ENCODE measurements at regions not wholly inside any gene's neighbourhood (a gene's known extent, or its start where the extent isn't known, plus 50 kb on each side); places are given as distances from the start of the nearest gene placed in this dataset.

- TF ChIP-seq CTCF (IDR thresholded peaks at IDR 0.05; ENCODE audit: low read depth, low read length, poor library complexity, severe bottlenecking): no peak
- TF ChIP-seq EZH2phosphoT487 (IDR thresholded peaks at IDR 0.05; ENCODE audit: borderline replicate concordance, low read length): no peak
Measured at GRCh38 chrX:69321006-69321655, 155.9 kb upstream of the PJA1 start.

GRCh38 chrX:69320116-69320515 lies 154.9 kb upstream of the PJA1 start:
- no peaks in the 10 kb centered on the region for H3K9me2 ChIP-seq (replicated peaks; ENCODE audit: control insufficient read depth, low read length)
- no peak overlapping the region for H3K27ac ChIP-seq (ENCODE audit: low read depth, low read length)
- H3K9me3 ChIP-seq (ENCODE audit: control insufficient read depth, insufficient read depth, low read length): no peaks in the 10 kb centered on the region
- H3K4me1 ChIP-seq (ENCODE audit: control insufficient read depth, low read length): no peaks in the 10 kb centered on the region
- H3K36me3 ChIP-seq (ENCODE audit: control insufficient read depth, low read length): no peaks in the 10 kb centered on the region
- TF ChIP-seq CTCF (IDR thresholded peaks at IDR 0.05; ENCODE audit: low read depth, low read length, poor library complexity, severe bottlenecking) (no peak), EZH2phosphoT487 (IDR thresholded peaks at IDR 0.05; ENCODE audit: borderline replicate concordance, low read length) (no peak)
- no peaks in the 10 kb centered on the region for H3K27me3 ChIP-seq (ENCODE audit: control insufficient read depth, low read length)
- no peaks in the 10 kb centered on the region for H3K79me2 ChIP-seq (ENCODE audit: control insufficient read depth, low read length)
- no peaks in the 10 kb centered on the region for H4K20me1 ChIP-seq (ENCODE audit: control insufficient read depth, insufficient read depth, low read depth, low read length)
- no peak overlapping the region for H3K4me3 ChIP-seq (ENCODE audit: low read length)
- H3K4me2 ChIP-seq (ENCODE audit: low read length): no peak overlapping the region
- H3F3A ChIP-seq (ENCODE audit: control insufficient read depth, insufficient read depth): no peaks in the 10 kb centered on the region

More at GRCh38 chrX:69321006-69321655, 155.9 kb upstream of the PJA1 start:
- H3K4me1 ChIP-seq (ENCODE audit: control insufficient read depth, low read length): no peaks in the 10 kb centered on the region
- no peak overlapping the region for H3K4me2 ChIP-seq (ENCODE audit: low read length)
- H3K27ac ChIP-seq (ENCODE audit: low read depth, low read length): no peak overlapping the region
- no peaks in the 10 kb centered on the region for H3F3A ChIP-seq (ENCODE audit: control insufficient read depth, insufficient read depth)
- no peaks in the 10 kb centered on the region for H3K36me3 ChIP-seq (ENCODE audit: control insufficient read depth, low read length)
- H3K4me3 ChIP-seq (ENCODE audit: low read length): no peak overlapping the region
- H4K20me1 ChIP-seq (ENCODE audit: control insufficient read depth, insufficient read depth, low read depth, low read length): no peaks in the 10 kb centered on the region
- H3K27me3 ChIP-seq (ENCODE audit: control insufficient read depth, low read length): no peaks in the 10 kb centered on the region
- no peaks in the 10 kb centered on the region for H3K9me3 ChIP-seq (ENCODE audit: control insufficient read depth, insufficient read depth, low read length)
- H3K79me2 ChIP-seq (ENCODE audit: control insufficient read depth, low read length): no peaks in the 10 kb centered on the region
- H3K9me2 ChIP-seq (replicated peaks; ENCODE audit: control insufficient read depth, low read length): no peaks in the 10 kb centered on the region

GRCh38 chrX:69319376-69319775 lies 154.1 kb upstream of the PJA1 start:
- H3K36me3 ChIP-seq (ENCODE audit: control insufficient read depth, low read length): no peaks in the 10 kb centered on the region
- H3K4me3 ChIP-seq (ENCODE audit: low read length): no peak overlapping the region
- no peak for TF ChIP-seq CTCF (IDR thresholded peaks at IDR 0.05; ENCODE audit: low read depth, low read length, poor library complexity, severe bottlenecking)
- no peak for TF ChIP-seq EZH2phosphoT487 (IDR thresholded peaks at IDR 0.05; ENCODE audit: borderline replicate concordance, low read length)
- no peaks in the 10 kb centered on the region for H4K20me1 ChIP-seq (ENCODE audit: control insufficient read depth, insufficient read depth, low read depth, low read length)
- no peaks in the 10 kb centered on the region for H3K4me1 ChIP-seq (ENCODE audit: control insufficient read depth, low read length)
- no peak overlapping the region for H3K27ac ChIP-seq (ENCODE audit: low read depth, low read length)
- H3K27me3 ChIP-seq (ENCODE audit: control insufficient read depth, low read length): no peaks in the 10 kb centered on the region
- H3K9me3 ChIP-seq (ENCODE audit: control insufficient read depth, insufficient read depth, low read length): no peaks in the 10 kb centered on the region
- no peak overlapping the region for H3K4me2 ChIP-seq (ENCODE audit: low read length)
- H3K9me2 ChIP-seq (replicated peaks; ENCODE audit: control insufficient read depth, low read length): no peaks in the 10 kb centered on the region
- no peaks in the 10 kb centered on the region for H3F3A ChIP-seq (ENCODE audit: control insufficient read depth, insufficient read depth)
- no peaks in the 10 kb centered on the region for H3K79me2 ChIP-seq (ENCODE audit: control insufficient read depth, low read length)

Data from DOHH2 (cell line).